NCI-H1092 treated with DMSO at 0.1 percent for 48 hours (cell line): ENCODE measurements at regions not wholly inside any gene's neighbourhood (a gene's known extent, or its start where the extent isn't known, plus 50 kb on each side); places are given as distances from the start of the nearest gene placed in this dataset.
A peak's percentile ranks its signal among the peaks of the same experiment; 100 is the strongest.

Source experiments
- DNase-seq: peaks from one replicate; lab custom pipeline; 2025; lab: John Stamatoyannopoulos, UW

- no peak for DNase-seq
Observed at GRCh38 chr13:108437496-108437895, 168.0 kb downstream of the TNFSF13B start.

GRCh38 chr13:108439556-108439955 is 170.0 kb downstream of the TNFSF13B start:
- DNase-seq = peak; percentile 27

- DNase-seq = no peak
Observed at GRCh38 chr13:108444448-108444847, 174.9 kb downstream of the TNFSF13B start.

GRCh38 chr13:108448891-108449290 is 179.4 kb downstream of the TNFSF13B start:
- DNase-seq = no peak

GRCh38 chr13:108451121-108451520 is 178.3 kb upstream of the MYO16 start:
- no peak for DNase-seq

GRCh38 chr13:108455320-108455719 is 174.1 kb upstream of the MYO16 start:
- DNase-seq = no peak

- DNase-seq = no peak
Observed at GRCh38 chr13:108460043-108460442, 169.4 kb upstream of the MYO16 start.

- DNase-seq = no peak
Observed at GRCh38 chr13:108460746-108461145, 168.7 kb upstream of the MYO16 start.

GRCh38 chr13:108463340-108463739 is 166.1 kb upstream of the MYO16 start:
- DNase-seq = no peak

GRCh38 chr13:108470921-108471320 is 158.5 kb upstream of the MYO16 start:
- DNase-seq = no peak

- DNase-seq = no peak
Observed at GRCh38 chr13:108475181-108475580, 154.2 kb upstream of the MYO16 start.

GRCh38 chr13:108477376-108477775 is 152.0 kb upstream of the MYO16 start:
- no peak for DNase-seq

GRCh38 chr13:108478179-108478578 is 151.2 kb upstream of the MYO16 start:
- DNase-seq = no peak

GRCh38 chr13:108483981-108484380 is 145.4 kb upstream of the MYO16 start:
- DNase-seq = no peak

GRCh38 chr13:108486096-108486495 is 143.3 kb upstream of the MYO16 start:
- no peak for DNase-seq

- no peak for DNase-seq
Observed at GRCh38 chr13:108494991-108495645, 134.3 kb upstream of the MYO16 start.

GRCh38 chr13:108495646-108496361 is 133.6 kb upstream of the MYO16 start:
- DNase-seq = no peak

GRCh38 chr13:108496362-108497210 is 132.8 kb upstream of the MYO16 start:
- no peak for DNase-seq

GRCh38 chr13:108500711-108501110 is 128.7 kb upstream of the MYO16 start:
- no peak for DNase-seq

- peak; percentile 6 for DNase-seq
Observed at GRCh38 chr13:108508263-108508662, 121.1 kb upstream of the MYO16 start.

GRCh38 chr13:108525827-108526226 is 103.6 kb upstream of the MYO16 start:
- no peak for DNase-seq

GRCh38 chr13:108526286-108526685 is 103.1 kb upstream of the MYO16 start:
- no peak for DNase-seq

- no peak for DNase-seq
Observed at GRCh38 chr13:108527844-108528243, 101.6 kb upstream of the MYO16 start.
